K562 (cell line): ENCODE measurements at regions not wholly inside any gene's neighbourhood (a gene's known extent, or its start where the extent isn't known, plus 50 kb on each side); places are given as distances from the start of the nearest gene placed in this dataset.

ENCODE experiments used
- CTCF ChIP-seq, 3 experiments: IDR thresholded peaks in 2 of 3; conservative IDR thresholded peaks in 1 of 3; 2 replicates each; pipeline ENCODE4 v1.5.1; 2011 to 2012; ENCODE audit warnings: low read length in 3 of 3, mild to moderate bottlenecking in 3 of 3, control low read depth in 2 of 3, improper control_type of control experiment in 1 of 3, inconsistent platforms in 1 of 3, low read depth in 1 of 3, mixed read lengths in 1 of 3, moderate library complexity in 1 of 3; ENCODE audit not compliant: insufficient read depth in 2 of 3
- E2F6 ChIP-seq, 2 experiments: IDR thresholded peaks; 2 replicates each; pipeline ENCODE4 v1.6.1; 2011; ENCODE audit warnings: borderline replicate concordance in 1 of 2, control low read depth in 1 of 2, low read depth in 1 of 2, low read length in 1 of 2, mild to moderate bottlenecking in 1 of 2, mixed read lengths in 1 of 2, moderate library complexity in 1 of 2; ENCODE audit not compliant: insufficient read depth in 1 of 2, insufficient read length in 1 of 2, poor library complexity in 1 of 2, severe bottlenecking in 1 of 2; ENCODE audit errors: extremely low read depth in 1 of 2
- EP300 ChIP-seq: IDR thresholded peaks from 2 replicates; pipeline ENCODE4 v1.6.1; 2012; ENCODE audit warnings: low read length, improper control_type of control experiment
- FOXK2 ChIP-seq, 2 experiments: fragments of 450-650 bp; IDR thresholded peaks in 1 of 2; conservative IDR thresholded peaks in 1 of 2; 2 replicates each; pipeline ENCODE4 v1.6.1; 2016; ENCODE audit warnings: low read depth in 2 of 2, mild to moderate bottlenecking in 1 of 2
- HDAC1 ChIP-seq, 2 experiments: fragments of 450-650 bp; IDR thresholded peaks; 2 replicates each; pipeline ENCODE4 v1.6.1; 2016 to 2017; ENCODE audit warnings: inconsistent platforms in 1 of 2, mild to moderate bottlenecking in 1 of 2, moderate library complexity in 1 of 2
- MAX ChIP-seq: sonication (generic); formaldehyde crosslinking; IDR thresholded peaks from 2 replicates; pipeline ENCODE4 v1.9.0; 2022; ENCODE audit warnings: mild to moderate bottlenecking, missing genetic modification reagents
- NFRKB ChIP-seq: fragments of 450-650 bp; IDR thresholded peaks from 2 replicates; pipeline ENCODE4 v1.6.1; 2016; ENCODE audit warnings: low read depth
- RAD21 ChIP-seq, 2 experiments: fragments of 250-450 bp in 1 of 2; fragments of 450-650 bp in 1 of 2; sonication (Bioruptor Pico) in 1 of 2; formaldehyde crosslinking in 1 of 2; IDR thresholded peaks in 1 of 2; conservative IDR thresholded peaks in 1 of 2; 2 replicates each; pipeline versions ENCODE4 v1.4.0 to v1.8.0; 2020 to 2022; ENCODE audit warnings: mild to moderate bottlenecking in 2 of 2, moderate library complexity in 1 of 2
- SMARCA5 ChIP-seq: fragments of 450-650 bp; IDR thresholded peaks from 2 replicates; pipeline ENCODE4 v1.6.1; 2016
- SMC3 ChIP-seq: conservative IDR thresholded peaks from 2 replicates; pipeline ENCODE4 v1.6.1; 2011; ENCODE audit warnings: low read depth, low read length, improper control_type of control experiment; ENCODE audit not compliant: insufficient read depth
- SNRNP70 ChIP-seq: fragments of 200-400 bp; formaldehyde crosslinking; optimal IDR thresholded peaks from 2 replicates; pipeline ENCODE3; 2017; ENCODE audit warnings: low read depth, low read length
- STAG1 ChIP-seq: sonication (generic); formaldehyde crosslinking; IDR thresholded peaks from 2 replicates; pipeline ENCODE4 v1.5.0; 2020; ENCODE audit warnings: missing genetic modification reagents, borderline replicate concordance
- TEAD1 ChIP-seq, 2 experiments: fragments of 450-650 bp in 1 of 2; sonication (generic) in 1 of 2; formaldehyde crosslinking; IDR thresholded peaks; 2 replicates each; pipeline versions ENCODE4 v1.4.0 to v1.8.0; 2020 to 2022; ENCODE audit warnings: mild to moderate bottlenecking in 2 of 2, missing genetic modification reagents in 1 of 2
- U2AF2 ChIP-seq: fragments of 200-400 bp; formaldehyde crosslinking; optimal IDR thresholded peaks from 2 replicates; pipeline ENCODE3; 2017; ENCODE audit warnings: low read depth, mild to moderate bottlenecking, low read length
- ZNF197 ChIP-seq: fragments of 200-800 bp; sonication (Bioruptor generic); IDR thresholded peaks from 2 replicates; pipeline ENCODE4 v1.6.1; 2016; ENCODE audit warnings: low read depth, missing genetic modification characterization, missing compliant biosample characterization
- ZNF445 ChIP-seq: fragments of 250-450 bp; sonication (Bioruptor Pico); IDR thresholded peaks from 2 replicates; pipeline ENCODE4 v1.4.0; 2020; ENCODE audit warnings: low read depth, mild to moderate bottlenecking, moderate library complexity
- ZNF584 ChIP-seq: fragments of 200-800 bp; sonication (Bioruptor generic); IDR thresholded peaks from 2 replicates; pipeline ENCODE4 v1.6.1; 2016; ENCODE audit warnings: low read depth, mild to moderate bottlenecking, missing genetic modification characterization, missing compliant biosample characterization
- ZNF707 ChIP-seq: fragments of 250-450 bp; sonication (Bioruptor Pico); conservative IDR thresholded peaks from 2 replicates; pipeline ENCODE4 v1.8.0; 2022; ENCODE audit warnings: inconsistent platforms, mild to moderate bottlenecking, moderate library complexity
- TF ChIP-seq, protein P1 (sequence below): sonication (generic); formaldehyde crosslinking; IDR thresholded peaks from 2 replicates; pipeline ENCODE4 v1.8.0; 2022; ENCODE audit warnings: mild to moderate bottlenecking, low read depth, missing genetic modification reagents
- TF ChIP-seq, protein P2 (sequence below): fragments of 250-450 bp; sonication (Bioruptor Pico); IDR thresholded peaks from 2 replicates; pipeline ENCODE4 v1.9.0; 2021; ENCODE audit warnings: mild to moderate bottlenecking, inconsistent platforms

GRCh38 chr16:7025616-7026190, 306.9 kb upstream of the RBFOX1 start (continued):
- TF ChIP-seq E2F6 (IDR thresholded peaks at IDR 0.05; ENCODE audit: borderline replicate concordance in 1 of 2, extremely low read depth in 1 of 2, insufficient read depth in 1 of 2, insufficient read length in 1 of 2, low read depth in 1 of 2, low read length in 1 of 2, poor library complexity in 1 of 2, severe bottlenecking in 1 of 2) = no peak
- peak; percentile 41; the same call in 1 of the 2 replicates for TF ChIP-seq STAG1 (CRISPR knock-in tag)
- no peak for TF ChIP-seq EP300
- TF ChIP-seq NFRKB = no peak
- TF ChIP-seq SMC3 = peak; percentile 56
- peak; percentile 64 to 80 (median 67) for TF ChIP-seq CTCF (IDR thresholded peaks at IDR 0.05 in 2 of 3, conservative IDR thresholded peaks at IDR 0.05 in 1 of 3; ENCODE audit: insufficient read depth in 2 of 3, low read depth in 1 of 3, low read length in 3 of 3)
- TF ChIP-seq FOXK2 (conservative IDR thresholded peaks at IDR 0.05 in 1 of 2, IDR thresholded peaks at IDR 0.05 in 1 of 2; ENCODE audit: low read depth in 2 of 2) = no peak
- no peak for TF ChIP-seq ZNF584 (CRISPR knock-in tag)
- TF ChIP-seq TEAD1 (CRISPR knock-in tag; IDR thresholded peaks at IDR 0.05) = no peak
- TF ChIP-seq U2AF2 = no peak
- no peak for TF ChIP-seq SNRNP70
- TF ChIP-seq, protein P1, sequence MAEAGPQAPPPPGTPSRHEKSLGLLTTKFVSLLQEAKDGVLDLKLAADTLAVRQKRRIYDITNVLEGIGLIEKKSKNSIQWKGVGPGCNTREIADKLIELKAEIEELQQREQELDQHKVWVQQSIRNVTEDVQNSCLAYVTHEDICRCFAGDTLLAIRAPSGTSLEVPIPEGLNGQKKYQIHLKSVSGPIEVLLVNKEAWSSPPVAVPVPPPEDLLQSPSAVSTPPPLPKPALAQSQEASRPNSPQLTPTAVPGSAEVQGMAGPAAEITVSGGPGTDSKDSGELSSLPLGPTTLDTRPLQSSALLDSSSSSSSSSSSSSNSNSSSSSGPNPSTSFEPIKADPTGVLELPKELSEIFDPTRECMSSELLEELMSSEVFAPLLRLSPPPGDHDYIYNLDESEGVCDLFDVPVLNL (CRISPR knock-in tag) = no peak
- TF ChIP-seq ZNF445 = no peak
- TF ChIP-seq, protein P2, sequence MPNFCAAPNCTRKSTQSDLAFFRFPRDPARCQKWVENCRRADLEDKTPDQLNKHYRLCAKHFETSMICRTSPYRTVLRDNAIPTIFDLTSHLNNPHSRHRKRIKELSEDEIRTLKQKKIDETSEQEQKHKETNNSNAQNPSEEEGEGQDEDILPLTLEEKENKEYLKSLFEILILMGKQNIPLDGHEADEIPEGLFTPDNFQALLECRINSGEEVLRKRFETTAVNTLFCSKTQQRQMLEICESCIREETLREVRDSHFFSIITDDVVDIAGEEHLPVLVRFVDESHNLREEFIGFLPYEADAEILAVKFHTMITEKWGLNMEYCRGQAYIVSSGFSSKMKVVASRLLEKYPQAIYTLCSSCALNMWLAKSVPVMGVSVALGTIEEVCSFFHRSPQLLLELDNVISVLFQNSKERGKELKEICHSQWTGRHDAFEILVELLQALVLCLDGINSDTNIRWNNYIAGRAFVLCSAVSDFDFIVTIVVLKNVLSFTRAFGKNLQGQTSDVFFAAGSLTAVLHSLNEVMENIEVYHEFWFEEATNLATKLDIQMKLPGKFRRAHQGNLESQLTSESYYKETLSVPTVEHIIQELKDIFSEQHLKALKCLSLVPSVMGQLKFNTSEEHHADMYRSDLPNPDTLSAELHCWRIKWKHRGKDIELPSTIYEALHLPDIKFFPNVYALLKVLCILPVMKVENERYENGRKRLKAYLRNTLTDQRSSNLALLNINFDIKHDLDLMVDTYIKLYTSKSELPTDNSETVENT = no peak
- peak; percentile 23 to 71; a peak in 3 of 4 replicates for TF ChIP-seq RAD21 (CRISPR knock-in tag; conservative IDR thresholded peaks at IDR 0.05 in 1 of 2, IDR thresholded peaks at IDR 0.05 in 1 of 2)
- no peak for TF ChIP-seq ZNF707 (CRISPR knock-in tag)
- TF ChIP-seq SMARCA5 = no peak
- no peak for TF ChIP-seq ZNF197 (CRISPR knock-in tag)
- no peak for TF ChIP-seq HDAC1 (IDR thresholded peaks at IDR 0.05)
- TF ChIP-seq MAX (CRISPR knock-in tag) = no peak
